ENCODE measurements at regions not wholly inside any gene's neighbourhood (a gene's known extent, or its start where the extent isn't known, plus 50 kb on each side); places are given as distances from the start of the nearest gene placed in this dataset.

GRCh38 chr5:1952444-1953099 lies 69.8 kb upstream of the IRX4 start:
- TF ChIP-seq EZH2 (IDR thresholded peaks at IDR 0.05; ENCODE audit: low read depth, low read length, severe bottlenecking): peak; percentile 34
- TF ChIP-seq GTF2F1 (IDR thresholded peaks at IDR 0.05; ENCODE audit: borderline replicate concordance, low read depth, low read length): no peak
- TF ChIP-seq USF2 (IDR thresholded peaks at IDR 0.05; ENCODE audit: low read length): no peak
- TF ChIP-seq POLR2AphosphoS5 (IDR thresholded peaks at IDR 0.05; ENCODE audit: low read depth, low read length): no peak
- TF ChIP-seq TBP (IDR thresholded peaks at IDR 0.05; ENCODE audit: low read depth, low read length): no peak
- no peak for TF ChIP-seq EGR1 (IDR thresholded peaks at IDR 0.05; ENCODE audit: borderline replicate concordance, low read depth, low read length)
- no peak for TF ChIP-seq SIN3A (conservative IDR thresholded peaks at IDR 0.05 in 1 of 2, IDR thresholded peaks at IDR 0.05 in 1 of 2; ENCODE audit: low read depth in 1 of 2, low read length in 2 of 2)
- TF ChIP-seq CREB1 (IDR thresholded peaks at IDR 0.05): no peak
- TF ChIP-seq CTCF (IDR thresholded peaks at IDR 0.05; ENCODE audit: control extremely low read depth in 1 of 3, insufficient read depth in 1 of 3, low read depth in 1 of 3, low read length in 3 of 3): peak in 2 of 3 experiments; percentile 16 to 29; a peak in 1 of 4 replicates
- no peak for TF ChIP-seq JUN (IDR thresholded peaks at IDR 0.05; ENCODE audit: low read depth, low read length)
- no peak for TF ChIP-seq POLR2A (IDR thresholded peaks at IDR 0.05; ENCODE audit: control extremely low read depth in 1 of 2, low read depth in 2 of 2, low read length in 2 of 2)
- TF ChIP-seq EP300 (IDR thresholded peaks at IDR 0.05; ENCODE audit: borderline replicate concordance in 1 of 2, low read depth in 2 of 2, low read length in 2 of 2): no peak
- TF ChIP-seq HDAC2 (IDR thresholded peaks at IDR 0.05; ENCODE audit: borderline replicate concordance in 1 of 2, low read depth in 2 of 2, low read length in 2 of 2): no peak

Data from H1 (cell line).